ENCODE measurements at regions not wholly inside any gene's neighbourhood (a gene's known extent, or its start where the extent isn't known, plus 50 kb on each side); places are given as distances from the start of the nearest gene placed in this dataset.

GRCh38 chr9:134276453-134277245 lies 49.6 kb upstream of the RXRA start:
- no peak for DNase-seq
